ENCODE measurements at regions not wholly inside any gene's neighbourhood (a gene's known extent, or its start where the extent isn't known, plus 50 kb on each side); places are given as distances from the start of the nearest gene placed in this dataset.
"Not testable (repeated sequence)": the region's sequence is repeated elsewhere in the genome, so short reads cannot be mapped to it uniquely, and the experiment has no call there.

- Mint-ChIP-seq H3K4me3 (ENCODE audit: low read depth, unreplicated experiment) (no peak overlapping the region), H3K27ac (ENCODE audit: unreplicated experiment) (no peak overlapping the region), H3K27me3 (ENCODE audit: unreplicated experiment) (no peaks in the 10 kb centered on the region), H3K36me3 (ENCODE audit: insufficient read depth, unreplicated experiment) (no peaks in the 10 kb centered on the region), H3K9me3 (ENCODE audit: low read depth, unreplicated experiment) (no peaks in the 10 kb centered on the region), H3K4me1 (ENCODE audit: low read depth, unreplicated experiment) (no peaks in the 10 kb centered on the region)
- no peak for TF ChIP-seq CTCF (IDR thresholded peaks at IDR 0.05; ENCODE audit: unreplicated experiment)
- CTCF ChIA-PET: no interaction called here
- BruUV-seq (replicated peaks): no TSS peak
- intact Hi-C loops (cut with micrococcal nuclease; ENCODE audit: unreplicated experiment): no loop called here
- DNase-seq: no peak
Observed at GRCh38 chr3:144482876-144483275, 511.3 kb downstream of the DIPK2A start.

- Mint-ChIP-seq H3K4me1 (ENCODE audit: low read depth, unreplicated experiment) (no peaks in the 10 kb centered on the region), H3K27me3 (ENCODE audit: unreplicated experiment) (no peaks in the 10 kb centered on the region), H3K4me3 (ENCODE audit: low read depth, unreplicated experiment) (no peak overlapping the region), H3K27ac (ENCODE audit: unreplicated experiment) (no peak overlapping the region), H3K9me3 (ENCODE audit: low read depth, unreplicated experiment) (no peaks in the 10 kb centered on the region), H3K36me3 (ENCODE audit: insufficient read depth, unreplicated experiment) (no peaks in the 10 kb centered on the region)
- CTCF ChIA-PET: interaction anchor here (0.6 kb wide), 1 partner anchor 329 kb away, joined by 3 read pairs; no protein-coding TSS in a partner anchor
- no peak for TF ChIP-seq CTCF (IDR thresholded peaks at IDR 0.05; ENCODE audit: unreplicated experiment)
- intact Hi-C loops (cut with micrococcal nuclease; ENCODE audit: unreplicated experiment): no loop called here
- DNase-seq: no peak
- no TSS peak for BruUV-seq (replicated peaks)
Observed at GRCh38 chr3:144487011-144487410, 515.4 kb downstream of the DIPK2A start.

GRCh38 chr3:144488927-144489326, 517.3 kb downstream of the DIPK2A start:
- intact Hi-C loops (cut with micrococcal nuclease; ENCODE audit: unreplicated experiment): no loop called here
- H3K4me3 Mint-ChIP-seq (ENCODE audit: low read depth, unreplicated experiment): no peak overlapping the region
- H3K4me1 Mint-ChIP-seq (ENCODE audit: low read depth, unreplicated experiment): no peaks in the 10 kb centered on the region
- no peak for DNase-seq
- no peaks in the 10 kb centered on the region for H3K36me3 Mint-ChIP-seq (ENCODE audit: insufficient read depth, unreplicated experiment)
- BruUV-seq (replicated peaks): no TSS peak
- H3K27me3 Mint-ChIP-seq (ENCODE audit: unreplicated experiment): no peaks in the 10 kb centered on the region
- no peaks in the 10 kb centered on the region for H3K9me3 Mint-ChIP-seq (ENCODE audit: low read depth, unreplicated experiment)
- no peak for TF ChIP-seq CTCF (IDR thresholded peaks at IDR 0.05; ENCODE audit: unreplicated experiment)
- H3K27ac Mint-ChIP-seq (ENCODE audit: unreplicated experiment): no peak overlapping the region
- CTCF ChIA-PET: no interaction called here

GRCh38 chr3:144491333-144491732, 519.7 kb downstream of the DIPK2A start:
- H3K27me3 Mint-ChIP-seq (ENCODE audit: unreplicated experiment): no peaks in the 10 kb centered on the region
- DNase-seq: no peak
- no peaks in the 10 kb centered on the region for H3K9me3 Mint-ChIP-seq (ENCODE audit: low read depth, unreplicated experiment)
- no peaks in the 10 kb centered on the region for H3K4me1 Mint-ChIP-seq (ENCODE audit: low read depth, unreplicated experiment)
- H3K27ac Mint-ChIP-seq (ENCODE audit: unreplicated experiment): no peak overlapping the region
- CTCF ChIA-PET: no interaction called here
- intact Hi-C loops (cut with micrococcal nuclease; ENCODE audit: unreplicated experiment): no loop called here
- H3K4me3 Mint-ChIP-seq (ENCODE audit: low read depth, unreplicated experiment): no peak overlapping the region
- TF ChIP-seq CTCF (IDR thresholded peaks at IDR 0.05; ENCODE audit: unreplicated experiment): no peak
- H3K36me3 Mint-ChIP-seq (ENCODE audit: insufficient read depth, unreplicated experiment): no peaks in the 10 kb centered on the region
- no TSS peak for BruUV-seq (replicated peaks)

- H3K4me3 Mint-ChIP-seq (ENCODE audit: low read depth, unreplicated experiment); intact Hi-C loops (cut with micrococcal nuclease; ENCODE audit: unreplicated experiment); H3K9me3 Mint-ChIP-seq (ENCODE audit: low read depth, unreplicated experiment); H3K36me3 Mint-ChIP-seq (ENCODE audit: insufficient read depth, unreplicated experiment); H3K27ac Mint-ChIP-seq (ENCODE audit: unreplicated experiment); H3K4me1 Mint-ChIP-seq (ENCODE audit: low read depth, unreplicated experiment); BruUV-seq (replicated peaks); H3K27me3 Mint-ChIP-seq (ENCODE audit: unreplicated experiment); DNase-seq: not testable (repeated sequence)
- CTCF ChIA-PET: interaction anchor here (0.6 kb wide), 1 partner anchor 214 kb away, joined by 3 read pairs; no protein-coding TSS in a partner anchor
Observed at GRCh38 chr3:144494651-144495050, 523.0 kb downstream of the DIPK2A start.

All from Calu3 (cell line).